H1 (cell line): ENCODE measurements at regions not wholly inside any gene's neighbourhood (a gene's known extent, or its start where the extent isn't known, plus 50 kb on each side); places are given as distances from the start of the nearest gene placed in this dataset.
"Not testable (repeated sequence)": the region's sequence is repeated elsewhere in the genome, so short reads cannot be mapped to it uniquely, and the experiment has no call there.

Experiments used
- CTCF ChIA-PET: fragments of 300-600 bp; sonication (Branson Sonifier 250); formaldehyde crosslinking; loops from one replicate; lab custom pipeline; 2021; ENCODE audit not compliant: partially characterized antibody; lab: Charles Lee
- POLR2A ChIA-PET: fragments of 300-600 bp; sonication (Branson Sonifier 250); formaldehyde crosslinking; loops from one replicate; lab custom pipeline; 2021; ENCODE audit warnings: inconsistent platforms; ENCODE audit not compliant: partially characterized antibody; lab: Charles Lee
- DNase-seq, 2 experiments: peaks; one replicate each; pipeline versions ENCODE4 v3.0.0 to v3.0.0-alpha.2; 2010 to 2022; ENCODE audit warnings: low spot score in 2 of 2, low read depth in 1 of 2, mixed read lengths in 1 of 2
- FAIRE-seq: peaks from 2 replicates; lab custom pipeline; 2011; peaks lifted over from hg19 to GRCh38; lab: Jason Lieb, UNC
- H2AFZ ChIP-seq: 2 replicates; pipeline ENCODE4 v1.8.1; 2012; ENCODE audit warnings: low read length, inconsistent platforms
- H2AK5ac ChIP-seq: 2 replicates; pipeline ENCODE4 v1.6.1; 2013; ENCODE audit warnings: low read depth, low read length
- H2BK120ac ChIP-seq: replicated peaks from 2 replicates; pipeline ENCODE3; 2013; ENCODE audit warnings: low read depth, low read length, inconsistent platforms
- H2BK12ac ChIP-seq: 2 replicates; pipeline ENCODE4 v1.6.1; 2013; ENCODE audit warnings: low read depth, low read length
- H2BK15ac ChIP-seq: 2 replicates; pipeline ENCODE4 v1.6.1; 2013; ENCODE audit warnings: low read length
- H2BK20ac ChIP-seq: 2 replicates; pipeline ENCODE4 v1.6.1; 2013; ENCODE audit warnings: low read length
- H2BK5ac ChIP-seq: 2 replicates; pipeline ENCODE4 v1.6.1; 2013; ENCODE audit warnings: low read depth, low read length
- H3K14ac ChIP-seq: 2 replicates; pipeline ENCODE4 v1.6.1; 2013; ENCODE audit warnings: inconsistent platforms; ENCODE audit not compliant: insufficient read length
- H3K18ac ChIP-seq: 2 replicates; pipeline ENCODE4 v1.6.1; 2013; ENCODE audit warnings: low read length; ENCODE audit errors: extremely low read depth
- H3K23ac ChIP-seq: 2 replicates; pipeline ENCODE4 v1.6.1; 2013; ENCODE audit warnings: inconsistent platforms; ENCODE audit not compliant: insufficient read length
- H3K23me2 ChIP-seq: 2 replicates; pipeline ENCODE4 v1.6.1; 2013; ENCODE audit warnings: low read depth, low read length
- H3K27ac ChIP-seq: 2 replicates; pipeline ENCODE4 v1.6.1; 2011; ENCODE audit warnings: low read depth, low read length, inconsistent platforms
- H3K27me3 ChIP-seq, 4 experiments: replicated peaks in 1 of 4; 1 replicate in 1 of 4; 2 replicates in 3 of 4; pipeline versions ENCODE4 v1.6.1 to v1.8.1; 2011 to 2013; ENCODE audit warnings: low read length in 3 of 4, mild to moderate bottlenecking in 3 of 4, inconsistent platforms in 2 of 4, mixed read lengths in 2 of 4, moderate library complexity in 1 of 4; ENCODE audit not compliant: control insufficient read depth in 3 of 4, insufficient read depth in 3 of 4; ENCODE audit errors: extremely low read depth in 1 of 4
- H3K36me3 ChIP-seq, 4 experiments: 2 replicates each; pipeline versions ENCODE4 v1.6.1 to v1.8.1; 2011 to 2013; ENCODE audit warnings: mild to moderate bottlenecking in 4 of 4, low read length in 3 of 4, moderate library complexity in 2 of 4, control low read depth in 1 of 4, inconsistent platforms in 1 of 4; ENCODE audit not compliant: insufficient read depth in 4 of 4, control insufficient read depth in 2 of 4
- H3K4ac ChIP-seq: replicated peaks from 2 replicates; pipeline ENCODE3; 2013; ENCODE audit warnings: low read length, low read depth, mixed read lengths, inconsistent platforms; ENCODE audit not compliant: insufficient read length
- H3K4me1 ChIP-seq, 4 experiments: replicated peaks in 1 of 4; 1 replicate in 1 of 4; 2 replicates in 3 of 4; pipeline versions ENCODE4 v1.6.1 to v1.8.1; 2011 to 2013; ENCODE audit warnings: low read length in 3 of 4, inconsistent platforms in 2 of 4, mixed read lengths in 1 of 4; ENCODE audit not compliant: insufficient read depth in 4 of 4, control insufficient read depth in 3 of 4
- H3K4me2 ChIP-seq, 2 experiments: 2 replicates each; pipeline versions ENCODE4 v1.6.1 to v1.8.1; 2011 to 2013; ENCODE audit warnings: low read depth in 2 of 2, low read length in 2 of 2, control low read depth in 1 of 2, inconsistent platforms in 1 of 2, mild to moderate bottlenecking in 1 of 2; ENCODE audit not compliant: insufficient read depth in 1 of 2
- H3K4me3 ChIP-seq, 4 experiments: fragments of 200-600, 300-600 bp in 1 of 4; sonication (generic), shearing (Covaris generic), sonication (Bioruptor Twin) in 1 of 4; 2 replicates each; pipeline versions ENCODE4 v1.5.1 to v1.8.1; 2011 to 2016; ENCODE audit warnings: low read length in 4 of 4, low read depth in 3 of 4, control low read depth in 2 of 4, inconsistent platforms in 2 of 4, mild to moderate bottlenecking in 2 of 4, mixed read lengths in 1 of 4, moderate library complexity in 1 of 4; ENCODE audit not compliant: insufficient read depth in 2 of 4; ENCODE audit errors: extremely low read depth in 1 of 4
- H3K56ac ChIP-seq: replicated peaks from 2 replicates; pipeline ENCODE3; 2013; ENCODE audit warnings: low read depth, mild to moderate bottlenecking, mixed read lengths, low read length, inconsistent platforms; ENCODE audit not compliant: insufficient read length
- H3K79me1 ChIP-seq: 2 replicates; pipeline ENCODE4 v1.6.1; 2013; ENCODE audit warnings: low read depth, low read length, control low read depth
- H3K79me2 ChIP-seq, 2 experiments: 2 replicates each; pipeline versions ENCODE4 v1.6.1 to v1.8.1; 2012 to 2013; ENCODE audit warnings: low read length in 2 of 2, mild to moderate bottlenecking in 2 of 2, inconsistent platforms in 1 of 2; ENCODE audit not compliant: insufficient read depth in 2 of 2, control insufficient read depth in 1 of 2
- H3K9ac ChIP-seq, 4 experiments: replicated peaks in 1 of 4; 1 replicate in 1 of 4; 2 replicates in 3 of 4; pipeline versions ENCODE4 v1.6.1 to v1.8.1; 2011 to 2013; ENCODE audit warnings: low read depth in 3 of 4, low read length in 3 of 4, control low read depth in 2 of 4, mild to moderate bottlenecking in 2 of 4, moderate library complexity in 2 of 4, inconsistent platforms in 1 of 4; ENCODE audit errors: extremely low read depth in 1 of 4
- H3K9me3 ChIP-seq, 2 experiments: 2 replicates each; pipeline versions ENCODE4 v1.6.1 to v1.8.1; 2012 to 2013; ENCODE audit warnings: mild to moderate bottlenecking in 2 of 2, moderate library complexity in 2 of 2, control low read depth in 1 of 2, inconsistent platforms in 1 of 2, low read depth in 1 of 2, low read length in 1 of 2, mixed read lengths in 1 of 2; ENCODE audit not compliant: insufficient read depth in 2 of 2
- H4K20me1 ChIP-seq, 2 experiments: replicated peaks in 1 of 2; 2 replicates each; pipeline versions ENCODE3 to v1.8.1; 2011 to 2013; ENCODE audit warnings: inconsistent platforms in 2 of 2, low read length in 2 of 2, mild to moderate bottlenecking in 1 of 2; ENCODE audit not compliant: insufficient read depth in 2 of 2, control insufficient read depth in 1 of 2
- H4K5ac ChIP-seq: 2 replicates; pipeline ENCODE4 v1.6.1; 2013; ENCODE audit warnings: low read length, low read depth, mixed read lengths, inconsistent platforms; ENCODE audit not compliant: insufficient read length
- H4K8ac ChIP-seq: 2 replicates; pipeline ENCODE4 v1.8.0; 2013; ENCODE audit warnings: mild to moderate bottlenecking, moderate library complexity, low read length, inconsistent platforms; ENCODE audit not compliant: insufficient read depth; ENCODE audit errors: extremely low read depth
- H4K91ac ChIP-seq: replicated peaks from 2 replicates; pipeline ENCODE3; 2013; ENCODE audit warnings: low read length, mixed read lengths, inconsistent platforms; ENCODE audit not compliant: insufficient read length
- WGBS, 2 experiments: shearing (Covaris generic) in 1 of 2; methylation state at CpG; one replicate each; pipeline versions ENCODE4 v1.1.6 to v1.1.7; 2013 to 2015; ENCODE audit warnings: low lambda C conversion rate in 2 of 2, mixed read lengths in 2 of 2, inconsistent platforms in 1 of 2, low coverage in 1 of 2, missing lambda C conversion rate in 1 of 2; ENCODE audit not compliant: insufficient replicate concordance in 2 of 2, insufficient coverage in 1 of 2, insufficient read length in 1 of 2; ENCODE audit errors: extremely low coverage in 1 of 2, missing lambda C conversion rate in 1 of 2; 5-methylcytosine and 5-hydroxymethylcytosine counted together

- H3K4me3 ChIP-seq, H4K91ac ChIP-seq, DNase-seq, H3K9me3 ChIP-seq, H3K4me1 ChIP-seq, H2BK12ac ChIP-seq, H2BK120ac ChIP-seq, H2BK5ac ChIP-seq, H3K4ac ChIP-seq, H2AK5ac ChIP-seq, H3K9ac ChIP-seq, H2BK20ac ChIP-seq, H3K79me1 ChIP-seq, CTCF ChIA-PET, H4K5ac ChIP-seq, H3K56ac ChIP-seq, H3K27ac ChIP-seq, H2AFZ ChIP-seq, H4K20me1 ChIP-seq, H3K23ac ChIP-seq, FAIRE-seq, H3K4me2 ChIP-seq, H3K18ac ChIP-seq, H3K23me2 ChIP-seq, H3K27me3 ChIP-seq, POLR2A ChIA-PET, H2BK15ac ChIP-seq, H3K14ac ChIP-seq, H3K79me2 ChIP-seq, H4K8ac ChIP-seq, H3K36me3 ChIP-seq: not testable (repeated sequence)
- 87% methylated on average over 7 of the region's 8 CpGs; no CpG with 5 or more reads in 1 of the 2 experiments for WGBS, 2 experiments
Measured at GRCh38 chr17:64800987-64801386, 118.3 kb downstream of the LRRC37A3 start.

- WGBS, 2 experiments = 100% methylated on average over 5 of the region's 21 CpGs; no CpG with 5 or more reads in 1 of the 2 experiments
- H3K18ac ChIP-seq, H3K79me2 ChIP-seq, H3K27me3 ChIP-seq, H3K27ac ChIP-seq, H3K9ac ChIP-seq, H3K23me2 ChIP-seq, H4K91ac ChIP-seq, H2BK12ac ChIP-seq, DNase-seq, H2BK15ac ChIP-seq, H3K9me3 ChIP-seq, H3K4me2 ChIP-seq, H3K4me3 ChIP-seq, H3K4me1 ChIP-seq, H2BK5ac ChIP-seq, H3K56ac ChIP-seq, H3K23ac ChIP-seq, H3K36me3 ChIP-seq, H2BK120ac ChIP-seq, FAIRE-seq, CTCF ChIA-PET, H4K20me1 ChIP-seq, H3K14ac ChIP-seq, H4K8ac ChIP-seq, H2AFZ ChIP-seq, H3K79me1 ChIP-seq, H4K5ac ChIP-seq, H3K4ac ChIP-seq, H2BK20ac ChIP-seq, H2AK5ac ChIP-seq: not testable (repeated sequence)
- POLR2A ChIA-PET = interaction anchor here (0.5 kb wide), 1 partner anchor 178 kb away, joined by 3 read pairs; no protein-coding TSS in a partner anchor
Measured at GRCh38 chr17:64800361-64800895, 118.8 kb downstream of the LRRC37A3 start.
